ENCODE measurements at regions not wholly inside any gene's neighbourhood (a gene's known extent, or its start where the extent isn't known, plus 50 kb on each side); places are given as distances from the start of the nearest gene placed in this dataset.

DNA sequence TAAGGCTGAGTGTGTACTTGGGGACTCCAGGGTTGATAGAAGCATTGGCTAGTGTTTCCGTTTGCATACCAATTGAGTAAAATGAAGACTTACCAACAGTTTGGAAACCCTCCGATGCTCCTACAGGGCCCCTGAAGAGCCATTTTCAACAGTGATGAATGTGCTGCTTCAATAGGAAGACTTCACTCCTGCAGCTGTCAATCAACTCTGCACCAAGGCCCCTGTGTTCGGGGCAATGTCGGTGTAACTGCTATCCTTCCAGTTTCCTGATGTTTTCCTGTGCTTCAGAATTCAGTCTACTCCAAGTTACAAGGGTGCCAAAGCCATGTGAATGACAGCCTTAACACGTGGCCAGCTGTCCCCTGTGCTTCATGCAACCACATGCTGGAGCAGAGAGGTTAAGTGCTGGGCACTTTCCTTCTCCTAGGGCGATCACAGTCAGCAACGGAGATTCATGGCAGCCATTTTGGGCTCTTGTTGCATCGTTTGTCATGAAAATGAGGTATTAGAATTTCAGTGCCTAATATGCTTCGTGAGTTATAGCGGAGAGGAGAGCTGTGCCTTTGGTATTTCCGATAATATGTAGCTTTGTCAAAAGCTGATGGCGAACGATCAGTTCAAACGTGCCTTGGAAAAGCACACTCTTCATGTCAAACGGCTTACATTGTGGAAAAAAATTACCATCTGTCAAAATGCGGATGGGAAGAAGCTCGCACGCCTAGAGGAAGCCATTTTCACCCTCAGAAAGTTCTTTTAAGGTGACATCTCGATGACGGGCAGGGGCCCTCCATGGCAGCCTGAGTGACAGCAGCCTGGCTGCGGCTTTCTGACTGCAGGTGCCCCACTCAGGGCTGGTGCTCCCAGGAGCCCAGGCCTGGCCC lies 287.8 kb downstream of the ACTR3B start:
- Histone ChIP-seq H3K9me3 (ENCODE audit: insufficient read depth, low read depth, low read length) (peaks cover 9% of the 10 kb centered on the region), H3K4me3 (ENCODE audit: insufficient read depth, low read depth, low read length) (no peak overlapping the region), H3K9ac (ENCODE audit: low read length) (no peak overlapping the region), H2AFZ (ENCODE audit: low read depth, low read length) (no peak overlapping the region), H3K4me1 (ENCODE audit: insufficient read depth, low read length) (no peaks in the 10 kb centered on the region), H3K27ac (ENCODE audit: low read depth, low read length) (no peak overlapping the region), H4K20me1 (ENCODE audit: insufficient read depth, low read length) (no peaks in the 10 kb centered on the region), H3K4me2 (ENCODE audit: low read length) (no peak overlapping the region), H3K79me2 (ENCODE audit: insufficient read depth, low read length) (no peaks in the 10 kb centered on the region), H3K27me3 (ENCODE audit: insufficient read depth, low read length) (no peaks in the 10 kb centered on the region), H3K36me3 (ENCODE audit: insufficient read depth, low read length) (no peaks in the 10 kb centered on the region)
- TF ChIP-seq, protein P1, sequence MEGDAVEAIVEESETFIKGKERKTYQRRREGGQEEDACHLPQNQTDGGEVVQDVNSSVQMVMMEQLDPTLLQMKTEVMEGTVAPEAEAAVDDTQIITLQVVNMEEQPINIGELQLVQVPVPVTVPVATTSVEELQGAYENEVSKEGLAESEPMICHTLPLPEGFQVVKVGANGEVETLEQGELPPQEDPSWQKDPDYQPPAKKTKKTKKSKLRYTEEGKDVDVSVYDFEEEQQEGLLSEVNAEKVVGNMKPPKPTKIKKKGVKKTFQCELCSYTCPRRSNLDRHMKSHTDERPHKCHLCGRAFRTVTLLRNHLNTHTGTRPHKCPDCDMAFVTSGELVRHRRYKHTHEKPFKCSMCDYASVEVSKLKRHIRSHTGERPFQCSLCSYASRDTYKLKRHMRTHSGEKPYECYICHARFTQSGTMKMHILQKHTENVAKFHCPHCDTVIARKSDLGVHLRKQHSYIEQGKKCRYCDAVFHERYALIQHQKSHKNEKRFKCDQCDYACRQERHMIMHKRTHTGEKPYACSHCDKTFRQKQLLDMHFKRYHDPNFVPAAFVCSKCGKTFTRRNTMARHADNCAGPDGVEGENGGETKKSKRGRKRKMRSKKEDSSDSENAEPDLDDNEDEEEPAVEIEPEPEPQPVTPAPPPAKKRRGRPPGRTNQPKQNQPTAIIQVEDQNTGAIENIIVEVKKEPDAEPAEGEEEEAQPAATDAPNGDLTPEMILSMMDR (IDR thresholded peaks at IDR 0.05; ENCODE audit: insufficient read depth, low read depth, low read length), result no peak
- no peak for TF ChIP-seq EZH2 (IDR thresholded peaks at IDR 0.05; ENCODE audit: insufficient read depth, low read length)
- Mint-ChIP-seq H3K36me3 (ENCODE audit: low read depth, unreplicated experiment) (no peaks in the 10 kb centered on the region), H3K4me1 (ENCODE audit: low read depth, unreplicated experiment) (no peaks in the 10 kb centered on the region), H3K4me3 (ENCODE audit: unreplicated experiment) (no peak overlapping the region), H3K9me3 (ENCODE audit: unreplicated experiment) (no peaks in the 10 kb centered on the region), H3K27ac (ENCODE audit: unreplicated experiment) (no peak overlapping the region), H3K27me3 (ENCODE audit: low read depth, unreplicated experiment) (peaks cover 16% of the 10 kb centered on the region)
- FAIRE-seq (no peak), DNase-seq (ENCODE audit: low read depth) (no peak)

DNA sequence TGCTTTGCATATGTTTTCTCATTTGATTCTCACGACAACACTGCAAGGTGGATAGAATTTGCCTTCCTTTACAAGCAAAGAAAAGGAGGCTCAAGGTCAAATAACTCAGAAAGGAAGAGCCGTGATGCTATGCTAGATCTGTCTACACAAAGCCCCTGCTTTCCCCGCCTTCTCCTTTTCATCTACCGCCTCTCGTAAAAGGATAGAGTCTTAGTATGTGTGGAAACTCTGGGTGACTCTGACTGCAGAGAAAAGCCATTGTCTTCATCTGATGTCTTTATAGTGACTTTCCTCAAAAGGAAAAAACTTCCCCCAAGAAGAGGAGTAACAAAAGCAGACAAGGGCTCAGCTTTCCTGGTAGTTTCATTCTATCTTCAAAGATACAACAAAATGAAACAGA lies 292.7 kb downstream of the ACTR3B start:
- TF ChIP-seq, protein P1 (IDR thresholded peaks at IDR 0.05; ENCODE audit: insufficient read depth, low read depth, low read length), result no peak
- no peak for TF ChIP-seq EZH2 (IDR thresholded peaks at IDR 0.05; ENCODE audit: insufficient read depth, low read length)
- no peaks in the 10 kb centered on the region for H3K36me3 ChIP-seq (ENCODE audit: insufficient read depth, low read length)
- no peak overlapping the region for H3K27ac Mint-ChIP-seq (ENCODE audit: unreplicated experiment)
- no peaks in the 10 kb centered on the region for H3K79me2 ChIP-seq (ENCODE audit: insufficient read depth, low read length)
- no peaks in the 10 kb centered on the region for H3K27me3 ChIP-seq (ENCODE audit: insufficient read depth, low read length)
- no peak overlapping the region for H2AFZ ChIP-seq (ENCODE audit: low read depth, low read length)
- peaks cover 5% of the 10 kb centered on the region for H3K9me3 ChIP-seq (ENCODE audit: insufficient read depth, low read depth, low read length)
- DNase-seq (ENCODE audit: low read depth) (no peak), FAIRE-seq (no peak)
- no peak overlapping the region for H3K4me2 ChIP-seq (ENCODE audit: low read length)
- H3K4me3 Mint-ChIP-seq (ENCODE audit: unreplicated experiment), result no peak overlapping the region
- no peaks in the 10 kb centered on the region for H4K20me1 ChIP-seq (ENCODE audit: insufficient read depth, low read length)
- H3K9me3 Mint-ChIP-seq (ENCODE audit: unreplicated experiment), result no peaks in the 10 kb centered on the region
- no peak overlapping the region for H3K27ac ChIP-seq (ENCODE audit: low read depth, low read length)
- no peak overlapping the region for H3K4me3 ChIP-seq (ENCODE audit: insufficient read depth, low read depth, low read length)
- H3K9ac ChIP-seq (ENCODE audit: low read length), result no peak overlapping the region
- H3K27me3 Mint-ChIP-seq (ENCODE audit: low read depth, unreplicated experiment), result peaks cover 12% of the 10 kb centered on the region
- H3K4me1 Mint-ChIP-seq (ENCODE audit: low read depth, unreplicated experiment), result no peaks in the 10 kb centered on the region
- no peaks in the 10 kb centered on the region for H3K4me1 ChIP-seq (ENCODE audit: insufficient read depth, low read length)
- no peaks in the 10 kb centered on the region for H3K36me3 Mint-ChIP-seq (ENCODE audit: low read depth, unreplicated experiment)
